Gastrocnemius medialis (tissue), 4 donors: ENCODE measurements at regions not wholly inside any gene's neighbourhood (a gene's known extent, or its start where the extent isn't known, plus 50 kb on each side); places are given as distances from the start of the nearest gene placed in this dataset.

ENCODE experiments used
- ATAC-seq, 2 donors: fragments of 150-250 bp; one replicate each; pipeline ENCODE4 v1.9.1; 2016
- DNase-seq, 2 donors: peaks; one replicate each; pipeline ENCODE4 v3.0.0-alpha.2; 2019
- H3K27ac ChIP-seq, 4 donors: fragments of 200-600 bp; sonication (generic); 1 replicate in 1 of 4; 2 replicates in 3 of 4; pipeline ENCODE4 v1.5.1; 2016 to 2018; ENCODE audit warnings: mild to moderate bottlenecking in 2 of 4, moderate library complexity in 1 of 4
- H3K27me3 ChIP-seq, 3 donors: fragments of 200-600 bp; sonication (generic) in 2 of 3; 1 replicate in 1 of 3; 2 replicates in 2 of 3; pipeline versions ENCODE4 v1.5.1 to v1.6.0; 2016 to 2019; ENCODE audit warnings: mild to moderate bottlenecking in 1 of 3, moderate library complexity in 1 of 3
- H3K36me3 ChIP-seq, 2 donors: fragments of 200-600 bp; sonication (generic) in 1 of 2; one replicate each; pipeline ENCODE4 v1.5.1; 2017 to 2018
- H3K4me1 ChIP-seq, 2 donors: fragments of 200-600 bp; sonication (generic) in 1 of 2; one replicate each; pipeline ENCODE4 v1.5.1; 2016 to 2017; ENCODE audit warnings: mild to moderate bottlenecking in 2 of 2
- H3K4me3 ChIP-seq, 4 donors: fragments of 200-600 bp; sonication (generic) in 3 of 4; 1 replicate in 1 of 4; 2 replicates in 3 of 4; pipeline ENCODE4 v1.5.1; 2016 to 2019; ENCODE audit warnings: mild to moderate bottlenecking in 2 of 4
- H3K9me3 ChIP-seq, 3 donors: fragments of 200-600 bp; sonication (generic) in 2 of 3; 1 replicate in 1 of 3; 2 replicates in 2 of 3; pipeline ENCODE4 v1.5.1; 2016 to 2019
- CTCF ChIP-seq, 5 experiments: fragments of 450-650 bp in 3 of 5; fragments of 200-600 bp in 2 of 5; sonication (generic) in 2 of 5; IDR thresholded peaks in 4 of 5; conservative IDR thresholded peaks in 1 of 5; 1 replicate in 4 of 5; 2 replicates in 1 of 5; pipeline ENCODE4 v1.5.1; 2016 to 2019; ENCODE audit warnings: antibody characterized with exemption in 5 of 5, mild to moderate bottlenecking in 3 of 5, moderate library complexity in 3 of 5
- POLR2A ChIP-seq, 2 donors: fragments of 450-650 bp; IDR thresholded peaks; one replicate each; pipeline ENCODE4 v1.6.1; 2017; ENCODE audit warnings: antibody characterized with exemption in 2 of 2, mild to moderate bottlenecking in 2 of 2, moderate library complexity in 2 of 2
- in situ Hi-C, 4 donors: fragments of 200-750 bp; cut with MboI; loops; one replicate each; pipeline versions ENCODE4 v1.15.0 to v1.8.0; 2017; ENCODE audit warnings: low sequenced_read_pairs in 4 of 4
- intact Hi-C: fragments of 100-400 bp; cut with DNase I; formaldehyde crosslinking; loops from one replicate; pipeline ENCODE4 v1.15.1; 2023; ENCODE audit warnings: low total_unique reads

GRCh38 chr2:134190807-134191203, 63.1 kb upstream of the MGAT5 start:
- no peaks in the 10 kb centered on the region for H3K27me3 ChIP-seq
- DNase-seq = no peak
- peaks cover 0 to 10% of the 10 kb centered on the region in 2 donors for H3K4me1 ChIP-seq
- H3K27ac ChIP-seq = no peak overlapping the region
- no peak overlapping the region for H3K4me3 ChIP-seq
- in situ Hi-C loops (no loop called here), intact Hi-C loops (no loop called here)
- TF ChIP-seq POLR2A (IDR thresholded peaks at IDR 0.05) (no peak), CTCF (IDR thresholded peaks at IDR 0.05 in 4 of 5, conservative IDR thresholded peaks at IDR 0.05 in 1 of 5) (no peak)
- peak in 1 of 2 donors; percentile 52 for ATAC-seq
- H3K36me3 ChIP-seq = no peaks in the 10 kb centered on the region
- H3K9me3 ChIP-seq = no peaks in the 10 kb centered on the region

GRCh38 chr2:134191835-134192234, 62.0 kb upstream of the MGAT5 start:
- intact Hi-C loops (no loop called here), in situ Hi-C loops (no loop called here)
- H3K9me3 ChIP-seq = no peaks in the 10 kb centered on the region
- ATAC-seq = no peak
- TF ChIP-seq POLR2A (IDR thresholded peaks at IDR 0.05) (no peak), CTCF (IDR thresholded peaks at IDR 0.05 in 4 of 5, conservative IDR thresholded peaks at IDR 0.05 in 1 of 5) (no peak)
- H3K36me3 ChIP-seq = no peaks in the 10 kb centered on the region
- no peaks in the 10 kb centered on the region for H3K27me3 ChIP-seq
- H3K4me1 ChIP-seq = peaks cover 0 to 10% of the 10 kb centered on the region in 2 donors
- no peak for DNase-seq
- H3K4me3 ChIP-seq = no peak overlapping the region
- H3K27ac ChIP-seq = no peak overlapping the region

- DNase-seq (no peak), ATAC-seq (no peak)
- H3K27ac ChIP-seq = no peak overlapping the region
- no peaks in the 10 kb centered on the region for H3K9me3 ChIP-seq
- intact Hi-C loops = no loop called here
- H3K36me3 ChIP-seq = no peaks in the 10 kb centered on the region
- no peaks in the 10 kb centered on the region for H3K27me3 ChIP-seq
- no peak for TF ChIP-seq CTCF (IDR thresholded peaks at IDR 0.05 in 4 of 5, conservative IDR thresholded peaks at IDR 0.05 in 1 of 5)
- no peak for TF ChIP-seq POLR2A (IDR thresholded peaks at IDR 0.05)
- H3K4me3 ChIP-seq = no peak overlapping the region
- in situ Hi-C loops = no loop called here
- H3K4me1 ChIP-seq = peaks cover 0 to 10% of the 10 kb centered on the region in 2 donors
Measured at GRCh38 chr2:134193006-134193405, 60.9 kb upstream of the MGAT5 start.

GRCh38 chr2:134194519-134194918, 59.4 kb upstream of the MGAT5 start:
- Histone ChIP-seq H3K27me3 (no peaks in the 10 kb centered on the region), H3K4me3 (no peak overlapping the region), H3K27ac (no peak overlapping the region), H3K36me3 (no peaks in the 10 kb centered on the region), H3K9me3 (no peaks in the 10 kb centered on the region), H3K4me1 (peaks cover 4 to 6% of the 10 kb centered on the region in 2 donors)
- intact Hi-C loops = no loop called here
- TF ChIP-seq POLR2A (IDR thresholded peaks at IDR 0.05) = no peak
- no peak for TF ChIP-seq CTCF (IDR thresholded peaks at IDR 0.05 in 4 of 5, conservative IDR thresholded peaks at IDR 0.05 in 1 of 5)
- in situ Hi-C loops = no loop called here
- DNase-seq (no peak), ATAC-seq (no peak)

GRCh38 chr2:134195341-134195740, 58.5 kb upstream of the MGAT5 start:
- peaks cover 3 to 4% of the 10 kb centered on the region in 2 donors for H3K4me1 ChIP-seq
- no peaks in the 10 kb centered on the region for H3K9me3 ChIP-seq
- intact Hi-C loops (no loop called here), in situ Hi-C loops (no loop called here)
- H3K27me3 ChIP-seq = no peaks in the 10 kb centered on the region
- ATAC-seq = no peak
- H3K27ac ChIP-seq = no peak overlapping the region
- DNase-seq = no peak
- no peak overlapping the region for H3K4me3 ChIP-seq
- TF ChIP-seq CTCF (IDR thresholded peaks at IDR 0.05 in 4 of 5, conservative IDR thresholded peaks at IDR 0.05 in 1 of 5) = no peak
- TF ChIP-seq POLR2A (IDR thresholded peaks at IDR 0.05) = no peak
- no peaks in the 10 kb centered on the region for H3K36me3 ChIP-seq
